ENCODE measurements at regions not wholly inside any gene's neighbourhood (a gene's known extent, or its start where the extent isn't known, plus 50 kb on each side); places are given as distances from the start of the nearest gene placed in this dataset.

DNA sequence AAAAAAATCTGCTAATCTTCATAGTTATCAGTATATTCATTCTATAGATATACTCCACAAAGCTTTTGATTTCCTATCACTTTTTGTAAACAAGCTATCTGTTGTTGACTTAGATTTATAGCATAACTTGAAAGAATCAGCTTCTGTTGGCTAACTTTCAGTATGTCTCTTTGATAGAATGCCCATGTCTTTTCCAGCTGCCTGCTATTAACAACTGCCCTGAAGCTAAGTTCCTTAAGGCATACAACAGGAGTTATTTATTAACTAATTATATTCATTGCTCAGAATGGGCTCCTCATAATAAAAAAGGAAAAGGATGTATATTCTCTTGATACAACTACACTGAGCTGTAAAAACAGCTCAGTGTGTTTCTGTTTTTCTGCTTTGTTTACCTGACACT is 293.9 kb downstream of the TUSC7 start:
- H3K36me3 Mint-ChIP-seq (ENCODE audit: low read depth), result no peaks in the 10 kb centered on the region
- intact Hi-C loops (cut with micrococcal nuclease), result no loop called here
- H3K4me3 Mint-ChIP-seq, result no peak overlapping the region
- no peaks in the 10 kb centered on the region for H3K9me3 Mint-ChIP-seq
- H3K27ac Mint-ChIP-seq, result no peak overlapping the region
- H3K4me1 Mint-ChIP-seq (ENCODE audit: low read depth), result no peaks in the 10 kb centered on the region
- no peaks in the 10 kb centered on the region for H3K27me3 Mint-ChIP-seq (ENCODE audit: insufficient read depth)
- DNase-seq (ENCODE audit: low spot score), result no peak

DNA sequence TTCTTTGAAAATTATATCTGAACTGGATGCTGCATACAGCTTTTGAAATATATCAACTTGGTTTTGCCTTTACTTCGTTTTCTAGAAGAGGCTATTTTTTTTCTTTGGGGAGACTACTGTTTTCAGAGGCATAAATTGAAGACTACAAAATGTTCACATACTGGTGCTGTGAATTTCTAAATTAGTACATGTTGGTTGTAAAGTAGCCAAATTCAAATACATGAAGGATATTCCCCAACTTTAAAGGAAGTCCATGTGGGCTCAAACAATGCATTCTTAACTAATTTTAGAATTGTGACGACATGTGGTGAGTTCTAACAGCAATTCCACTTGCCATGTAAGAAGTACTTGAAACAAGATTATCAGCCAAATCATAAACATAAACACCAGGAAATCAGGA is 295.7 kb downstream of the TUSC7 start:
- intact Hi-C loops (cut with micrococcal nuclease), result no loop called here
- H3K4me1 Mint-ChIP-seq (ENCODE audit: low read depth), result no peaks in the 10 kb centered on the region
- H3K27ac Mint-ChIP-seq, result no peak overlapping the region
- H3K36me3 Mint-ChIP-seq (ENCODE audit: low read depth), result no peaks in the 10 kb centered on the region
- H3K9me3 Mint-ChIP-seq, result no peaks in the 10 kb centered on the region
- no peak overlapping the region for H3K4me3 Mint-ChIP-seq
- DNase-seq (ENCODE audit: low spot score), result no peak
- no peaks in the 10 kb centered on the region for H3K27me3 Mint-ChIP-seq (ENCODE audit: insufficient read depth)

DNA sequence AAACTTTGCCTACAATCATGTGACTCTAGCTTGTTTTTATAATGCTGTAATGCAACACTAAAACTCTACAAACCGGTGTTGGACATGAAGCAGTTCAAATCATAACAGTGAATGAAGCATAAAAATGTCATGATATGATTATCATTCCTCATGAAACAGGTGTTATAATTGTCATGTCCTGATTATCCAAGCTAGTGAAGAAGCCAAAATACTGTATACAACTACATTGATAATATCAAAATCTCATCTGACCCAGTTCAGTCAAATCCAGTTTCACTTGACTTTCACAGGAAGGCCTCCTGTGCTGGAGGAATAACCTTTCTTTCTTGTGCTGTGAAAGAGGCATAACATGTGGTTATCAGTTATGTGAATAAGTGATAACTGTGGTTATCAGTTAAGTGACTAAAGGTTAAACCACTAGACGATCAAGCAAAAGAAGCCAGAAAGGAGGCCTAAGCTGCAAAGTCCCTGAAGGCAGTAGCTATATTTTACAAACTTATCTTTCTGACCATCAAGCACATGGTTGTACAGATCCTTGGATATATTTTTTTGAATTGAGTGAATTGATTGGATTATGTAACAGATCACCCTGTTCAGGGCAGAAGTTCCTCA is 296.4 kb downstream of the TUSC7 start:
- H3K4me3 Mint-ChIP-seq, result no peak overlapping the region
- H3K36me3 Mint-ChIP-seq (ENCODE audit: low read depth), result no peaks in the 10 kb centered on the region
- intact Hi-C loops (cut with micrococcal nuclease), result no loop called here
- no peaks in the 10 kb centered on the region for H3K27me3 Mint-ChIP-seq (ENCODE audit: insufficient read depth)
- no peaks in the 10 kb centered on the region for H3K9me3 Mint-ChIP-seq
- H3K27ac Mint-ChIP-seq, result no peak overlapping the region
- DNase-seq (ENCODE audit: low spot score), result no peak
- H3K4me1 Mint-ChIP-seq (ENCODE audit: low read depth), result no peaks in the 10 kb centered on the region

DNA sequence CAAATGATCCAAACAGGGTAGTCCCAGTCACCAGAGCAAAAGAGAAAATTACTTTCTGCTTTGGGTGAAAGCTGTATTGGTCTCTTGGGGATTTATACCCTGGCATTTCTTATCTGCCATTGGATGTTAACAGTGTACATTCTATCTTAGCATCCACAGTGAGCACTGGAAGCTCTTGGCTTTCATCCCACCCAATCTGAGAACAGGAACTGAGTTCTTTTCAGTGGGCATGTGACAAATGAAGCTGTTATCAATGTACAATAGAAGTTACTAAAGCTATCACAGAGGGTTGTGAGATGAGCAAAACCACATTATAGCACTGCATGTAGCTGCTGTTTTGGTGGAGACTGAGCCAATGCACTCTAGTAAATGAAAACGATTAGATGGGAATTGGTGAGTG is 300.7 kb downstream of the TUSC7 start:
- Mint-ChIP-seq H3K27me3 (ENCODE audit: insufficient read depth) (no peaks in the 10 kb centered on the region), H3K4me3 (no peak overlapping the region), H3K9me3 (no peaks in the 10 kb centered on the region), H3K4me1 (ENCODE audit: low read depth) (no peaks in the 10 kb centered on the region), H3K27ac (no peak overlapping the region), H3K36me3 (ENCODE audit: low read depth) (no peaks in the 10 kb centered on the region)
- intact Hi-C loops (cut with micrococcal nuclease), result no loop called here
- DNase-seq (ENCODE audit: low spot score), result no peak

GRCh38 chr3:117011687-117012250 is 302.2 kb downstream of the TUSC7 start:
- H3K9me3 Mint-ChIP-seq, result no peaks in the 10 kb centered on the region
- H3K36me3 Mint-ChIP-seq (ENCODE audit: low read depth), result no peaks in the 10 kb centered on the region
- no peaks in the 10 kb centered on the region for H3K4me1 Mint-ChIP-seq (ENCODE audit: low read depth)
- H3K27me3 Mint-ChIP-seq (ENCODE audit: insufficient read depth), result no peaks in the 10 kb centered on the region
- intact Hi-C loops (cut with micrococcal nuclease), result no loop called here
- no peak overlapping the region for H3K4me3 Mint-ChIP-seq
- DNase-seq (ENCODE audit: low spot score), result no peak
- no peak overlapping the region for H3K27ac Mint-ChIP-seq

- DNase-seq (ENCODE audit: low spot score), result no peak
- Mint-ChIP-seq H3K27ac (no peak overlapping the region), H3K36me3 (ENCODE audit: low read depth) (no peaks in the 10 kb centered on the region), H3K27me3 (ENCODE audit: insufficient read depth) (peaks cover 2% of the 10 kb centered on the region), H3K4me3 (no peak overlapping the region), H3K9me3 (no peaks in the 10 kb centered on the region), H3K4me1 (ENCODE audit: low read depth) (no peaks in the 10 kb centered on the region)
- intact Hi-C loops (cut with micrococcal nuclease), result no loop called here
Observed at GRCh38 chr3:117016378-117016777, 306.8 kb downstream of the TUSC7 start.

GRCh38 chr3:117017135-117017894 is 307.7 kb downstream of the TUSC7 start:
- H3K4me1 Mint-ChIP-seq (ENCODE audit: low read depth), result no peaks in the 10 kb centered on the region
- peaks cover 2% of the 10 kb centered on the region for H3K27me3 Mint-ChIP-seq (ENCODE audit: insufficient read depth)
- no peak overlapping the region for H3K4me3 Mint-ChIP-seq
- H3K36me3 Mint-ChIP-seq (ENCODE audit: low read depth), result no peaks in the 10 kb centered on the region
- no peak overlapping the region for H3K27ac Mint-ChIP-seq
- intact Hi-C loops (cut with micrococcal nuclease), result no loop called here
- no peak for DNase-seq (ENCODE audit: low spot score)
- H3K9me3 Mint-ChIP-seq, result no peaks in the 10 kb centered on the region

DNA sequence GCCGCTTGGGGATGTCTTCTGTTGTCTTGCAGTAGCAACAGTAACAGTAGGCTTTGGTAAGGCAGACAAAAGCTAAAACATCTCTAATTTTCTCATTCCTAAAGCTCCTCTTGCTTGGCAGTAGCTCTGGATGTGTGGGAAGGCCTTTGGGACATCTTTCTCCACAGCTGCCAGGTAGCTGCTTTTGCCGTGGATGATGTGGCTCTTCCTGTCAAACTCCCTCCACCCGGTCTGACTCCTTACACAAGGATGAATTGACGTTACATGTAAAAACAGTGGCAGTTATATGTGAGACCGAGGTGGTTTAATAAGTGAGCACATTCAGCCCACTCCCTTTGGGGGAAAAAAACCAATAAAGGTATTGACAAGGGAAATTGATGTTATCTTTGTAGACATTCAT is 309.1 kb downstream of the TUSC7 start:
- H3K27me3 Mint-ChIP-seq (ENCODE audit: insufficient read depth), result peaks cover 3% of the 10 kb centered on the region
- H3K4me1 Mint-ChIP-seq (ENCODE audit: low read depth), result no peaks in the 10 kb centered on the region
- intact Hi-C loops (cut with micrococcal nuclease), result loop anchor here (2.0 kb wide), 3 partner anchors 508 to 978 kb away; no protein-coding TSS in a partner anchor
- H3K27ac Mint-ChIP-seq, result no peak overlapping the region
- H3K9me3 Mint-ChIP-seq, result no peaks in the 10 kb centered on the region
- no peak overlapping the region for H3K4me3 Mint-ChIP-seq
- DNase-seq (ENCODE audit: low spot score), result no peak
- H3K36me3 Mint-ChIP-seq (ENCODE audit: low read depth), result no peaks in the 10 kb centered on the region

DNA sequence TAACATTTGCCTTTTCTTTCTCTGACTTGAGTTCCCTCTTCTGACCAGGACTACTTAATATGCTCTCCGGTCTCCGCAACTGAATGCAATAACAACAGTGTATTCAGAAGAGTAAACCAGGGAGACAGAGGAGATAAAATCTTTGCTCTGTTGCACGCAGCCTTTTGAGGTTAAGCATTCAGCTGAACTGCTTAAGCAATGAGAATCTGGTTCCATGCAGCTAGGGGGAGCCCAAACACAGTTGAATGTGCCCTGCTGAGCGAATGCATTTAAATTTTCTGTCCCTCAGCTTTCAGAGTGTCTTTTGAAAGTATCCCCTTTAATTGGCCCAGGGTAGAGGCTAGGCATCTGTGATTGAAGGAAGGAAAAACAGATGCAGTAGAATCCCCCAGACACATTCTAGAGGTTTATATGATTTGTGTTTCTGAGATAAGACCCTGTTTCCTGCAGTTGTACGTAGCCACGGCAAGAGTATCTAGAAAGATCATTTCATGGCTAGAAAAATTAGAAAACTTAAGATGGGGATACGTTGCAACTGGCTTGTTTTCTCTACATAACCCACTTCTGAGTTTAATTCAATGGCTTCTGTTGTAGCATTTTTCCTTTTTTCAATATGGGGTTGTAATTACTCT is 309.6 kb downstream of the TUSC7 start:
- H3K4me1 Mint-ChIP-seq (ENCODE audit: low read depth), result no peaks in the 10 kb centered on the region
- peaks cover 4% of the 10 kb centered on the region for H3K27me3 Mint-ChIP-seq (ENCODE audit: insufficient read depth)
- no peaks in the 10 kb centered on the region for H3K9me3 Mint-ChIP-seq
- no peak overlapping the region for H3K27ac Mint-ChIP-seq
- no peaks in the 10 kb centered on the region for H3K36me3 Mint-ChIP-seq (ENCODE audit: low read depth)
- intact Hi-C loops (cut with micrococcal nuclease), result loop anchor here (2.0 kb wide), 3 partner anchors 508 to 978 kb away; no protein-coding TSS in a partner anchor
- peak; percentile 1 for DNase-seq (ENCODE audit: low spot score)
- H3K4me3 Mint-ChIP-seq, result no peak overlapping the region

GRCh38 chr3:117026401-117026800 is 316.8 kb downstream of the TUSC7 start:
- no peak overlapping the region for H3K4me3 Mint-ChIP-seq
- no peaks in the 10 kb centered on the region for H3K9me3 Mint-ChIP-seq
- intact Hi-C loops (cut with micrococcal nuclease), result no loop called here
- no peaks in the 10 kb centered on the region for H3K4me1 Mint-ChIP-seq (ENCODE audit: low read depth)
- no peak overlapping the region for H3K27ac Mint-ChIP-seq
- no peak for DNase-seq (ENCODE audit: low spot score)
- peaks cover 2% of the 10 kb centered on the region for H3K27me3 Mint-ChIP-seq (ENCODE audit: insufficient read depth)
- no peaks in the 10 kb centered on the region for H3K36me3 Mint-ChIP-seq (ENCODE audit: low read depth)

GRCh38 chr3:117035745-117036144 is 326.2 kb downstream of the TUSC7 start:
- H3K27me3 Mint-ChIP-seq (ENCODE audit: insufficient read depth), result no peaks in the 10 kb centered on the region

DNA sequence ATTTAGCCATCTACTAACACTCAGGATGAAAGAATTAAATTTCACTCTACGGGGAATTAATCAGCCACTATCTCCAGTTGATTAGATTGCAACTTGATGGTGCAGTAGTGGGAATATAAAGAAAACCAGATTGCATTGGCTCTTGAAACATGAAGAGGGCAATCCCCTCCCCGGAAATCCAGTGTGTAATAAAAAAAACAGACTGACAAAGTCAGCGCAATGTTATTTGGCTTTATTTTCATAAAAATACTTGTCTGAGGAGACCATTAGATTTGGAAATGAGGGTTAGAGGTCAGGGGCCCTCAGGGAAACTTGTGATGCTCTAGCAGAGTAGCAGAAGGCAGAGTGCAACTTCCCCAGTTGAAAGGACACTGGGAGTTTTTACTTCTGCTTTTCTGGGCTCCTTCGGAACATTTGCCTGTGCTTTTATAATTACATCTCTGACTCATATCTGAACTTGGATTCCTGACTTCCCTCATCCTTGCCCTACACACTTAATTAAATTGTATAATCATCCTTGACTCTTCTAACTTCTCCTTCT is 326.8 kb downstream of the TUSC7 start:
- Mint-ChIP-seq H3K27ac (no peak overlapping the region), H3K4me1 (ENCODE audit: low read depth) (no peaks in the 10 kb centered on the region), H3K9me3 (no peaks in the 10 kb centered on the region), H3K4me3 (no peak overlapping the region), H3K36me3 (ENCODE audit: low read depth) (no peaks in the 10 kb centered on the region), H3K27me3 (ENCODE audit: insufficient read depth) (no peaks in the 10 kb centered on the region)
- intact Hi-C loops (cut with micrococcal nuclease), result no loop called here
- DNase-seq (ENCODE audit: low spot score), result no peak

More at GRCh38 chr3:117035745-117036144, 326.2 kb downstream of the TUSC7 start:
- Mint-ChIP-seq H3K36me3 (ENCODE audit: low read depth) (no peaks in the 10 kb centered on the region), H3K4me3 (no peak overlapping the region), H3K27ac (no peak overlapping the region), H3K9me3 (no peaks in the 10 kb centered on the region), H3K4me1 (ENCODE audit: low read depth) (no peaks in the 10 kb centered on the region)
- intact Hi-C loops (cut with micrococcal nuclease), result no loop called here
- DNase-seq (ENCODE audit: low spot score), result no peak

GRCh38 chr3:117045143-117045542 is 335.6 kb downstream of the TUSC7 start:
- DNase-seq (ENCODE audit: low spot score), result no peak
- intact Hi-C loops (cut with micrococcal nuclease), result no loop called here
- Mint-ChIP-seq H3K27me3 (ENCODE audit: insufficient read depth) (no peaks in the 10 kb centered on the region), H3K4me3 (no peak overlapping the region), H3K36me3 (ENCODE audit: low read depth) (no peaks in the 10 kb centered on the region), H3K27ac (no peak overlapping the region), H3K4me1 (ENCODE audit: low read depth) (no peaks in the 10 kb centered on the region), H3K9me3 (peaks cover 4% of the 10 kb centered on the region)
